H1 (cell line): ENCODE measurements at regions not wholly inside any gene's neighbourhood (a gene's known extent, or its start where the extent isn't known, plus 50 kb on each side); places are given as distances from the start of the nearest gene placed in this dataset.

Source experiments
- CTCF ChIA-PET: fragments of 300-600 bp; sonication (Branson Sonifier 250); formaldehyde crosslinking; loops from one replicate; lab custom pipeline; 2021; ENCODE audit not compliant: partially characterized antibody; lab: Charles Lee
- POLR2A ChIA-PET: fragments of 300-600 bp; sonication (Branson Sonifier 250); formaldehyde crosslinking; loops from one replicate; lab custom pipeline; 2021; ENCODE audit warnings: inconsistent platforms; ENCODE audit not compliant: partially characterized antibody; lab: Charles Lee
- DNase-seq, 2 experiments: peaks; one replicate each; pipeline versions ENCODE4 v3.0.0 to v3.0.0-alpha.2; 2010 to 2022; ENCODE audit warnings: low spot score in 2 of 2, low read depth in 1 of 2, mixed read lengths in 1 of 2
- FAIRE-seq: peaks from 2 replicates; lab custom pipeline; 2011; peaks lifted over from hg19 to GRCh38; lab: Jason Lieb, UNC
- H2AFZ ChIP-seq: 2 replicates; pipeline ENCODE4 v1.8.1; 2012; ENCODE audit warnings: low read length, inconsistent platforms
- H2AK5ac ChIP-seq: 2 replicates; pipeline ENCODE4 v1.6.1; 2013; ENCODE audit warnings: low read depth, low read length
- H2BK120ac ChIP-seq: replicated peaks from 2 replicates; pipeline ENCODE3; 2013; ENCODE audit warnings: low read depth, low read length, inconsistent platforms
- H2BK12ac ChIP-seq: 2 replicates; pipeline ENCODE4 v1.6.1; 2013; ENCODE audit warnings: low read depth, low read length
- H2BK15ac ChIP-seq: 2 replicates; pipeline ENCODE4 v1.6.1; 2013; ENCODE audit warnings: low read length
- H2BK20ac ChIP-seq: 2 replicates; pipeline ENCODE4 v1.6.1; 2013; ENCODE audit warnings: low read length
- H2BK5ac ChIP-seq: 2 replicates; pipeline ENCODE4 v1.6.1; 2013; ENCODE audit warnings: low read depth, low read length
- H3K14ac ChIP-seq: 2 replicates; pipeline ENCODE4 v1.6.1; 2013; ENCODE audit warnings: inconsistent platforms; ENCODE audit not compliant: insufficient read length
- H3K18ac ChIP-seq: 2 replicates; pipeline ENCODE4 v1.6.1; 2013; ENCODE audit warnings: low read length; ENCODE audit errors: extremely low read depth
- H3K23ac ChIP-seq: 2 replicates; pipeline ENCODE4 v1.6.1; 2013; ENCODE audit warnings: inconsistent platforms; ENCODE audit not compliant: insufficient read length
- H3K23me2 ChIP-seq: 2 replicates; pipeline ENCODE4 v1.6.1; 2013; ENCODE audit warnings: low read depth, low read length
- H3K27ac ChIP-seq: 2 replicates; pipeline ENCODE4 v1.6.1; 2011; ENCODE audit warnings: low read depth, low read length, inconsistent platforms
- H3K27me3 ChIP-seq, 4 experiments: replicated peaks in 1 of 4; 1 replicate in 1 of 4; 2 replicates in 3 of 4; pipeline versions ENCODE4 v1.6.1 to v1.8.1; 2011 to 2013; ENCODE audit warnings: low read length in 3 of 4, mild to moderate bottlenecking in 3 of 4, inconsistent platforms in 2 of 4, mixed read lengths in 2 of 4, moderate library complexity in 1 of 4; ENCODE audit not compliant: control insufficient read depth in 3 of 4, insufficient read depth in 3 of 4; ENCODE audit errors: extremely low read depth in 1 of 4
- H3K36me3 ChIP-seq, 4 experiments: 2 replicates each; pipeline versions ENCODE4 v1.6.1 to v1.8.1; 2011 to 2013; ENCODE audit warnings: mild to moderate bottlenecking in 4 of 4, low read length in 3 of 4, moderate library complexity in 2 of 4, control low read depth in 1 of 4, inconsistent platforms in 1 of 4; ENCODE audit not compliant: insufficient read depth in 4 of 4, control insufficient read depth in 2 of 4
- H3K4ac ChIP-seq: replicated peaks from 2 replicates; pipeline ENCODE3; 2013; ENCODE audit warnings: low read length, low read depth, mixed read lengths, inconsistent platforms; ENCODE audit not compliant: insufficient read length
- H3K4me1 ChIP-seq, 4 experiments: replicated peaks in 1 of 4; 1 replicate in 1 of 4; 2 replicates in 3 of 4; pipeline versions ENCODE4 v1.6.1 to v1.8.1; 2011 to 2013; ENCODE audit warnings: low read length in 3 of 4, inconsistent platforms in 2 of 4, mixed read lengths in 1 of 4; ENCODE audit not compliant: insufficient read depth in 4 of 4, control insufficient read depth in 3 of 4
- H3K4me2 ChIP-seq, 2 experiments: 2 replicates each; pipeline versions ENCODE4 v1.6.1 to v1.8.1; 2011 to 2013; ENCODE audit warnings: low read depth in 2 of 2, low read length in 2 of 2, control low read depth in 1 of 2, inconsistent platforms in 1 of 2, mild to moderate bottlenecking in 1 of 2; ENCODE audit not compliant: insufficient read depth in 1 of 2
- H3K4me3 ChIP-seq, 4 experiments: fragments of 200-600, 300-600 bp in 1 of 4; sonication (generic), shearing (Covaris generic), sonication (Bioruptor Twin) in 1 of 4; 2 replicates each; pipeline versions ENCODE4 v1.5.1 to v1.8.1; 2011 to 2016; ENCODE audit warnings: low read length in 4 of 4, low read depth in 3 of 4, control low read depth in 2 of 4, inconsistent platforms in 2 of 4, mild to moderate bottlenecking in 2 of 4, mixed read lengths in 1 of 4, moderate library complexity in 1 of 4; ENCODE audit not compliant: insufficient read depth in 2 of 4; ENCODE audit errors: extremely low read depth in 1 of 4
- H3K56ac ChIP-seq: replicated peaks from 2 replicates; pipeline ENCODE3; 2013; ENCODE audit warnings: low read depth, mild to moderate bottlenecking, mixed read lengths, low read length, inconsistent platforms; ENCODE audit not compliant: insufficient read length
- H3K79me1 ChIP-seq: 2 replicates; pipeline ENCODE4 v1.6.1; 2013; ENCODE audit warnings: low read depth, low read length, control low read depth
- H3K79me2 ChIP-seq, 2 experiments: 2 replicates each; pipeline versions ENCODE4 v1.6.1 to v1.8.1; 2012 to 2013; ENCODE audit warnings: low read length in 2 of 2, mild to moderate bottlenecking in 2 of 2, inconsistent platforms in 1 of 2; ENCODE audit not compliant: insufficient read depth in 2 of 2, control insufficient read depth in 1 of 2
- H3K9ac ChIP-seq, 4 experiments: replicated peaks in 1 of 4; 1 replicate in 1 of 4; 2 replicates in 3 of 4; pipeline versions ENCODE4 v1.6.1 to v1.8.1; 2011 to 2013; ENCODE audit warnings: low read depth in 3 of 4, low read length in 3 of 4, control low read depth in 2 of 4, mild to moderate bottlenecking in 2 of 4, moderate library complexity in 2 of 4, inconsistent platforms in 1 of 4; ENCODE audit errors: extremely low read depth in 1 of 4
- H3K9me3 ChIP-seq, 2 experiments: 2 replicates each; pipeline versions ENCODE4 v1.6.1 to v1.8.1; 2012 to 2013; ENCODE audit warnings: mild to moderate bottlenecking in 2 of 2, moderate library complexity in 2 of 2, control low read depth in 1 of 2, inconsistent platforms in 1 of 2, low read depth in 1 of 2, low read length in 1 of 2, mixed read lengths in 1 of 2; ENCODE audit not compliant: insufficient read depth in 2 of 2
- H4K20me1 ChIP-seq, 2 experiments: replicated peaks in 1 of 2; 2 replicates each; pipeline versions ENCODE3 to v1.8.1; 2011 to 2013; ENCODE audit warnings: inconsistent platforms in 2 of 2, low read length in 2 of 2, mild to moderate bottlenecking in 1 of 2; ENCODE audit not compliant: insufficient read depth in 2 of 2, control insufficient read depth in 1 of 2
- H4K5ac ChIP-seq: 2 replicates; pipeline ENCODE4 v1.6.1; 2013; ENCODE audit warnings: low read length, low read depth, mixed read lengths, inconsistent platforms; ENCODE audit not compliant: insufficient read length
- H4K8ac ChIP-seq: 2 replicates; pipeline ENCODE4 v1.8.0; 2013; ENCODE audit warnings: mild to moderate bottlenecking, moderate library complexity, low read length, inconsistent platforms; ENCODE audit not compliant: insufficient read depth; ENCODE audit errors: extremely low read depth
- H4K91ac ChIP-seq: replicated peaks from 2 replicates; pipeline ENCODE3; 2013; ENCODE audit warnings: low read length, mixed read lengths, inconsistent platforms; ENCODE audit not compliant: insufficient read length
- BCL11A ChIP-seq, 2 experiments: IDR thresholded peaks; one replicate each; pipeline ENCODE4 v1.6.1; 2011; ENCODE audit warnings: low read depth in 2 of 2, low read length in 2 of 2, mild to moderate bottlenecking in 2 of 2
- WGBS, 2 experiments: shearing (Covaris generic) in 1 of 2; methylation state at CpG; one replicate each; pipeline versions ENCODE4 v1.1.6 to v1.1.7; 2013 to 2015; ENCODE audit warnings: low lambda C conversion rate in 2 of 2, mixed read lengths in 2 of 2, inconsistent platforms in 1 of 2, low coverage in 1 of 2, missing lambda C conversion rate in 1 of 2; ENCODE audit not compliant: insufficient replicate concordance in 2 of 2, insufficient coverage in 1 of 2, insufficient read length in 1 of 2; ENCODE audit errors: extremely low coverage in 1 of 2, missing lambda C conversion rate in 1 of 2; 5-methylcytosine and 5-hydroxymethylcytosine counted together

- H3K27ac ChIP-seq, result no peak overlapping the region
- no peaks in the 10 kb centered on the region for H3K23me2 ChIP-seq
- no peak overlapping the region for H2BK120ac ChIP-seq
- no peak overlapping the region for H2BK15ac ChIP-seq
- peaks cover 0 to 3% (median 0%) of the 10 kb centered on the region in 4 experiments; a peak in 2 of 7 replicates for H3K4me1 ChIP-seq
- H4K20me1 ChIP-seq, result no peaks in the 10 kb centered on the region
- H2BK20ac ChIP-seq, result no peak overlapping the region
- WGBS, 2 experiments, result 91% methylated on average over 7 of the region's 7 CpGs; no CpG with 5 or more reads in 1 of the 2 experiments
- no peak overlapping the region for H2BK5ac ChIP-seq
- H3K4me3 ChIP-seq, result no peak overlapping the region
- H3K4ac ChIP-seq, result no peak overlapping the region
- ChIA-PET POLR2A (no interaction called here), CTCF (interaction anchor here (0.7 to 0.9 kb wide), 3 partner anchors 128 to 404 kb away, joined by 3 to 5 read pairs (median 3); no protein-coding TSS in a partner anchor)
- H3K56ac ChIP-seq, result no peak overlapping the region
- H4K91ac ChIP-seq, result no peak overlapping the region
- no peak for FAIRE-seq
- H2AFZ ChIP-seq, result no peak overlapping the region
- DNase-seq, result no peak
- H3K36me3 ChIP-seq, result no peaks in the 10 kb centered on the region
- no peak overlapping the region for H2AK5ac ChIP-seq
- H3K79me2 ChIP-seq, result no peaks in the 10 kb centered on the region
- no peak overlapping the region for H4K5ac ChIP-seq
- H3K9me3 ChIP-seq, result no peaks in the 10 kb centered on the region
- no peak overlapping the region for H3K14ac ChIP-seq
- H3K27me3 ChIP-seq, result no peaks in the 10 kb centered on the region
- H3K79me1 ChIP-seq, result no peaks in the 10 kb centered on the region
- H3K4me2 ChIP-seq, result no peak overlapping the region
- H2BK12ac ChIP-seq, result no peak overlapping the region
- no peak overlapping the region; a peak in 1 of 7 replicates for H3K9ac ChIP-seq
- H3K18ac ChIP-seq, result no peak overlapping the region
- no peak overlapping the region for H3K23ac ChIP-seq
- H4K8ac ChIP-seq, result no peak overlapping the region
- no peak for TF ChIP-seq BCL11A (IDR thresholded peaks at IDR 0.05; ENCODE audit: low read depth in 2 of 2, low read length in 2 of 2)
Measured at GRCh38 chr1:193416226-193417024, 230.0 kb upstream of the B3GALT2 start.
